Adrenal gland (tissue), 9 donors: ENCODE measurements at regions not wholly inside any gene's neighbourhood (a gene's known extent, or its start where the extent isn't known, plus 50 kb on each side); places are given as distances from the start of the nearest gene placed in this dataset.

Experiments
- DNase-seq, 7 donors: peaks; one replicate each; pipeline ENCODE4 v3.0.0-alpha.2; 2019 to 2020
- H3K27ac ChIP-seq, 5 donors: fragments of 200-600 bp; sonication (generic) in 4 of 5; 1 replicate in 3 of 5; 2 replicates in 2 of 5; pipeline versions ENCODE4 v1.5.1 to v1.8.0; 2016 to 2020; ENCODE audit warnings: mild to moderate bottlenecking in 1 of 5
- H3K27me3 ChIP-seq: fragments of 200-600 bp; 2 replicates; pipeline ENCODE4 v1.8.0; 2021
- H3K36me3 ChIP-seq, 2 donors: fragments of 200-600 bp; replicated peaks in 1 of 2; 1 replicate in 1 of 2; 2 replicates in 1 of 2; pipeline versions ENCODE4 v1.5.1 to v1.8.0; 2018 to 2022
- H3K4me1 ChIP-seq, 2 donors: fragments of 200-600 bp; replicated peaks in 1 of 2; 1 replicate in 1 of 2; 2 replicates in 1 of 2; pipeline versions ENCODE4 v1.5.1 to v1.8.0; 2018 to 2021
- H3K4me3 ChIP-seq, 4 donors: fragments of 200-600 bp; sonication (generic) in 3 of 4; one replicate each; pipeline ENCODE4 v1.5.1; 2016 to 2018
- H3K9me3 ChIP-seq, 3 donors: fragments of 200-600 bp; sonication (generic) in 1 of 3; replicated peaks in 1 of 3; 1 replicate in 2 of 3; 2 replicates in 1 of 3; pipeline versions ENCODE4 v1.5.1 to v1.8.0; 2016 to 2021
- POLR2A ChIP-seq, 2 donors: fragments of 450-650 bp; IDR thresholded peaks; one replicate each; pipeline ENCODE4 v1.6.1; 2017; ENCODE audit warnings: antibody characterized with exemption in 2 of 2, mild to moderate bottlenecking in 2 of 2, moderate library complexity in 1 of 2
- WGBS, 4 donors: extraction: QIAGEN DNeasy Blood & Tissue Kit in 2 of 4; methylation state at CpG; one replicate each; pipeline versions ENCODE4 v1.1.5 to v1.1.7; 2013 to 2017; 5-methylcytosine and 5-hydroxymethylcytosine counted together
- intact Hi-C, 2 donors: fragments of 100-400 bp; cut with DNase I; formaldehyde crosslinking; loops; one replicate each; pipeline versions ENCODE4 v1.14.1 to v1.15.0; 2022 to 2023
- TF ChIP-seq, protein P1 (sequence below), 6 experiments: fragments of 450-650 bp in 4 of 6; fragments of 200-600 bp in 2 of 6; sonication (generic) in 1 of 6; IDR thresholded peaks; 1 replicate in 5 of 6; 2 replicates in 1 of 6; pipeline versions ENCODE4 v1.5.1 to v1.8.0; 2016 to 2021; ENCODE audit warnings: antibody characterized with exemption in 6 of 6, mild to moderate bottlenecking in 2 of 6, moderate library complexity in 1 of 6
- donor health status: healthy with polysubstance abuse.
- donor health status: Bipolar disorder and iron deficiency.
- donor health status: DM: yes; HTN: yes; CAD: no.
- donor health status: DM: no; HTN: no; CAD: no.
- donor health status: DM: no; HTN: no; CAD: no.

DNA sequence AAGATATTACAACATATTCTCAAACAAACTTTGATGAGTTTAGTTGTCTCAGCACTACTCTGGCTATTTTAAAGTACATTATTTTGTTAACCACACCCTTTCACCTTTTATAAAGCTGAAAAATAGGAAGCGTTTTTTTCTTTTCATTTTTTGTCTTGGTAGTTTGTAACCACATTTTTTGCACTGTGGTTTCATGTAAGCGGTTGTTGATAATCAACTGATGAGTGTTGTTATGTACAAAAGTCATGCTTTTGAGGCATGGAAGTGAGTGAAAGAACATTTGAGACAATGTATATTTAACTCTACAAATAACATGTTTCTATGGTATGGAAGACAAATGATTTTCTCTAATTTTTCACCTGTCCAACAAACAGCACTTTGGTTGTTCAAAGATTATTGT lies 52.1 kb upstream of the ATP2B1 start:
- Histone ChIP-seq H3K4me3 (no peak overlapping the region), H3K4me1 (no peaks in the 10 kb centered on the region), H3K9me3 (no peaks in the 10 kb centered on the region), H3K27me3 (no peaks in the 10 kb centered on the region), H3K36me3 (no peaks in the 10 kb centered on the region), H3K27ac (no peak overlapping the region)
- TF ChIP-seq POLR2A (IDR thresholded peaks at IDR 0.05), result no peak
- TF ChIP-seq, protein P1, sequence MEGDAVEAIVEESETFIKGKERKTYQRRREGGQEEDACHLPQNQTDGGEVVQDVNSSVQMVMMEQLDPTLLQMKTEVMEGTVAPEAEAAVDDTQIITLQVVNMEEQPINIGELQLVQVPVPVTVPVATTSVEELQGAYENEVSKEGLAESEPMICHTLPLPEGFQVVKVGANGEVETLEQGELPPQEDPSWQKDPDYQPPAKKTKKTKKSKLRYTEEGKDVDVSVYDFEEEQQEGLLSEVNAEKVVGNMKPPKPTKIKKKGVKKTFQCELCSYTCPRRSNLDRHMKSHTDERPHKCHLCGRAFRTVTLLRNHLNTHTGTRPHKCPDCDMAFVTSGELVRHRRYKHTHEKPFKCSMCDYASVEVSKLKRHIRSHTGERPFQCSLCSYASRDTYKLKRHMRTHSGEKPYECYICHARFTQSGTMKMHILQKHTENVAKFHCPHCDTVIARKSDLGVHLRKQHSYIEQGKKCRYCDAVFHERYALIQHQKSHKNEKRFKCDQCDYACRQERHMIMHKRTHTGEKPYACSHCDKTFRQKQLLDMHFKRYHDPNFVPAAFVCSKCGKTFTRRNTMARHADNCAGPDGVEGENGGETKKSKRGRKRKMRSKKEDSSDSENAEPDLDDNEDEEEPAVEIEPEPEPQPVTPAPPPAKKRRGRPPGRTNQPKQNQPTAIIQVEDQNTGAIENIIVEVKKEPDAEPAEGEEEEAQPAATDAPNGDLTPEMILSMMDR (IDR thresholded peaks at IDR 0.05), result no peak
- WGBS, 4 donors, result 58 to 75% (median 65%) methylated on average over 2 of the region's 2 CpGs
- intact Hi-C loops, result no loop called here
- DNase-seq, result no peak
